PC-3 (cell line): ENCODE measurements at regions not wholly inside any gene's neighbourhood (a gene's known extent, or its start where the extent isn't known, plus 50 kb on each side); places are given as distances from the start of the nearest gene placed in this dataset.

ENCODE experiments used
- ATAC-seq: fragments of 200-7000 bp; cut with Tn5 transposase; 2 replicates; pipeline ENCODE4 v1.9.1; 2020; ENCODE audit warnings: mild to moderate bottlenecking, moderate library complexity
- BruUV-seq: library from RNA; stranded (reverse); fragments of 400-500 nt; replicated peaks from 2 replicates; lab custom pipeline; 2021; lab: Mats Ljungman, UMichigan
- CTCF ChIA-PET: fragments of 300-600 bp; sonication (Branson Sonifier 250); formaldehyde crosslinking; loops from one replicate; lab custom pipeline; 2022; ENCODE audit warnings: antibody characterized with exemption; lab: Charles Lee
- POLR2A ChIA-PET: fragments of 300-600 bp; sonication (Branson Sonifier 250); formaldehyde crosslinking; loops from one replicate; lab custom pipeline; 2022; ENCODE audit warnings: antibody characterized with exemption; ENCODE audit not compliant: unreplicated experiment; lab: Charles Lee
- DNase-seq: peaks from one replicate; pipeline ENCODE4 v3.0.0-alpha.2; 2015
- H2AFZ ChIP-seq: fragments of 300-600 bp; sonication (generic); 2 replicates; pipeline ENCODE4 v1.6.0; 2016; ENCODE audit warnings: antibody characterized with exemption, low read length
- H3F3A ChIP-seq: fragments of 300-600 bp; sonication (generic); one replicate; pipeline ENCODE4 v1.6.0; 2017; ENCODE audit warnings: antibody characterized with exemption, low read length, control low read depth, mild to moderate bottlenecking; ENCODE audit not compliant: unreplicated experiment
- H3K27ac ChIP-seq: fragments of 300-600 bp; sonication (generic); 2 replicates; pipeline ENCODE4 v1.5.1; 2016; ENCODE audit warnings: mild to moderate bottlenecking, low read length
- H3K27me3 ChIP-seq: fragments of 300-600 bp; sonication (generic); 2 replicates; pipeline ENCODE4 v1.6.1; 2016; ENCODE audit warnings: low read length, mixed read lengths
- H3K36me3 ChIP-seq: fragments of 300-600 bp; sonication (generic); 2 replicates; pipeline ENCODE4 v1.6.1; 2016; ENCODE audit warnings: low read depth, mixed run types, low read length, mixed read lengths
- H3K4me1 ChIP-seq: fragments of 300-600 bp; sonication (generic); 2 replicates; pipeline ENCODE4 v1.5.1; 2016; ENCODE audit warnings: low read length; ENCODE audit not compliant: insufficient read depth
- H3K4me2 ChIP-seq: fragments of 300-600 bp; sonication (generic); 2 replicates; pipeline ENCODE4 v1.6.0; 2016; ENCODE audit warnings: low read length
- H3K4me3 ChIP-seq: fragments of 300-600 bp; sonication (generic); 2 replicates; pipeline ENCODE4 v1.5.1; 2016; ENCODE audit warnings: mild to moderate bottlenecking, low read length, mixed read lengths
- H3K79me2 ChIP-seq: fragments of 300-600 bp; sonication (generic); 2 replicates; pipeline ENCODE4 v1.6.1; 2017; ENCODE audit warnings: low read length, mixed read lengths
- H3K9ac ChIP-seq: fragments of 300-600 bp; sonication (generic); 2 replicates; pipeline ENCODE4 v1.6.0; 2016; ENCODE audit warnings: mild to moderate bottlenecking, low read length
- H3K9me2 ChIP-seq: fragments of 300-600 bp; sonication (generic); replicated peaks from 2 replicates; pipeline ENCODE4 v1.6.1; 2016; ENCODE audit warnings: mixed run types, low read length, mixed read lengths
- H3K9me3 ChIP-seq: fragments of 300-600 bp; sonication (generic); 2 replicates; pipeline ENCODE4 v1.6.1; 2016; ENCODE audit warnings: low read length, mixed read lengths
- H4K20me1 ChIP-seq: fragments of 300-600 bp; sonication (generic); 2 replicates; pipeline ENCODE4 v1.6.1; 2016; ENCODE audit warnings: low read length, mixed read lengths
- CTCF ChIP-seq: fragments of 300-600 bp; sonication (generic); conservative IDR thresholded peaks from 2 replicates; pipeline ENCODE4 v1.5.1; 2017; ENCODE audit warnings: antibody characterized with exemption, low read depth, mild to moderate bottlenecking, low read length
- EZH2 ChIP-seq: fragments of 300-600 bp; sonication (generic); IDR thresholded peaks from one replicate; pipeline ENCODE4 v1.6.1; 2017; ENCODE audit warnings: antibody characterized with exemption, mild to moderate bottlenecking, low read length; ENCODE audit not compliant: unreplicated experiment
- EZH2phosphoT487 ChIP-seq: fragments of 300-600 bp; sonication (generic); IDR thresholded peaks from 2 replicates; pipeline ENCODE4 v1.6.1; 2018; ENCODE audit warnings: mild to moderate bottlenecking, antibody characterized with exemption, low read length, borderline replicate concordance
- intact Hi-C: fragments of 100-400 bp; cut with micrococcal nuclease; formaldehyde crosslinking; loops from 2 replicates; pipeline ENCODE4 v1.9.0; 2023

GRCh38 chr4:84420608-84421007, 78.5 kb downstream of the NKX6-1 start:
- H3K9me3 ChIP-seq: no peaks in the 10 kb centered on the region
- no TSS peak for BruUV-seq
- H3K36me3 ChIP-seq: no peaks in the 10 kb centered on the region

GRCh38 chr4:84419201-84419600, 79.9 kb downstream of the NKX6-1 start:
- Histone ChIP-seq H3K79me2 (no peaks in the 10 kb centered on the region), H3K36me3 (no peaks in the 10 kb centered on the region), H4K20me1 (no peaks in the 10 kb centered on the region), H3K9me2 (no peaks in the 10 kb centered on the region), H3K9me3 (no peaks in the 10 kb centered on the region), H3K4me2 (no peak overlapping the region), H3K9ac (no peak overlapping the region), H3K4me1 (no peaks in the 10 kb centered on the region), H2AFZ (no peak overlapping the region), H3K27me3 (no peaks in the 10 kb centered on the region), H3K4me3 (no peak overlapping the region), H3K27ac (no peak overlapping the region), H3F3A (no peaks in the 10 kb centered on the region)
- POLR2A ChIA-PET: no interaction called here
- BruUV-seq: no TSS peak
- no peak for ATAC-seq
- CTCF ChIA-PET: no interaction called here
- no peak for DNase-seq
- TF ChIP-seq EZH2phosphoT487: no peak
- no peak for TF ChIP-seq EZH2
- TF ChIP-seq CTCF: no peak
- intact Hi-C loops: no loop called here

More at GRCh38 chr4:84420608-84421007, 78.5 kb downstream of the NKX6-1 start:
- H3K27ac ChIP-seq: no peak overlapping the region
- no peaks in the 10 kb centered on the region for H3F3A ChIP-seq
- H3K4me2 ChIP-seq: no peak overlapping the region
- no peaks in the 10 kb centered on the region for H4K20me1 ChIP-seq
- no peaks in the 10 kb centered on the region for H3K27me3 ChIP-seq
- TF ChIP-seq CTCF (no peak), EZH2 (no peak), EZH2phosphoT487 (no peak)
- no peaks in the 10 kb centered on the region for H3K9me2 ChIP-seq
- no peaks in the 10 kb centered on the region for H3K79me2 ChIP-seq
- no peak overlapping the region for H3K9ac ChIP-seq
- ATAC-seq (no peak), DNase-seq (no peak)
- H3K4me1 ChIP-seq: no peaks in the 10 kb centered on the region
- intact Hi-C loops: no loop called here
- H3K4me3 ChIP-seq: no peak overlapping the region
- POLR2A ChIA-PET: no interaction called here
- no peak overlapping the region for H2AFZ ChIP-seq
- CTCF ChIA-PET: no interaction called here

GRCh38 chr4:84417997-84418709, 80.9 kb downstream of the NKX6-1 start:
- DNase-seq (no peak), ATAC-seq (no peak; the same call in 1 of the 2 replicates)
- H3K4me3 ChIP-seq: no peak overlapping the region
- no peaks in the 10 kb centered on the region for H4K20me1 ChIP-seq
- no peak overlapping the region for H3K4me2 ChIP-seq
- H3K9me3 ChIP-seq: no peaks in the 10 kb centered on the region
- H3K79me2 ChIP-seq: no peaks in the 10 kb centered on the region
- ChIA-PET CTCF (interaction anchor here (0.7 kb wide), 1 partner anchor 138 kb away, joined by 14 read pairs; no protein-coding TSS in a partner anchor), POLR2A (no interaction called here)
- BruUV-seq: no TSS peak
- H3K4me1 ChIP-seq: no peaks in the 10 kb centered on the region
- H3K9me2 ChIP-seq: no peaks in the 10 kb centered on the region
- no peak overlapping the region for H3K9ac ChIP-seq
- H3F3A ChIP-seq: no peaks in the 10 kb centered on the region
- no peaks in the 10 kb centered on the region for H3K27me3 ChIP-seq
- no peak overlapping the region for H2AFZ ChIP-seq
- TF ChIP-seq EZH2phosphoT487 (no peak), EZH2 (no peak), CTCF (no peak)
- no peaks in the 10 kb centered on the region for H3K36me3 ChIP-seq
- H3K27ac ChIP-seq: no peak overlapping the region
- intact Hi-C loops: no loop called here
